ENCODE measurements at regions not wholly inside any gene's neighbourhood (a gene's known extent, or its start where the extent isn't known, plus 50 kb on each side); places are given as distances from the start of the nearest gene placed in this dataset.
"Not testable (repeated sequence)": the region's sequence is repeated elsewhere in the genome, so short reads cannot be mapped to it uniquely, and the experiment has no call there.

- Histone ChIP-seq H3K9me3 (ENCODE audit: control insufficient read depth in 2 of 3, low read length in 3 of 3) (peaks cover 0 to 3% (median 0%) of the 10 kb centered on the region in 3 experiments), H3K27me3 (ENCODE audit: control insufficient read depth in 2 of 2, insufficient read depth in 2 of 2, low read length in 2 of 2) (no peaks in the 10 kb centered on the region), H3K27ac (ENCODE audit: low read depth, low read length) (no peak overlapping the region), H3K4me3 (ENCODE audit: low read length) (no peak overlapping the region), H3K4me1 (ENCODE audit: control insufficient read depth in 2 of 2, insufficient read depth in 2 of 2, low read length in 2 of 2) (no peaks in the 10 kb centered on the region), H3K36me3 (ENCODE audit: control insufficient read depth in 2 of 3, insufficient read depth in 3 of 3, low read length in 3 of 3) (no peaks in the 10 kb centered on the region)
- POLR2A ChIA-PET, result no interaction called here
- CTCF ChIA-PET, result no interaction called here
- intact Hi-C loops (cut with micrococcal nuclease), result no loop called here
- DNase-seq (no peak), ATAC-seq (no peak)
- H3K27me3 Mint-ChIP-seq, result peaks cover 0 to 2% (median 0%) of the 10 kb centered on the region in 5 donors
- peaks cover 0 to 1% (median 0%) of the 10 kb centered on the region in 7 donors for H3K4me1 Mint-ChIP-seq
- H3K36me3 Mint-ChIP-seq, result no peaks in the 10 kb centered on the region
- no peak overlapping the region for H3K4me3 Mint-ChIP-seq
- no peak overlapping the region for H3K27ac Mint-ChIP-seq
- H3K9me3 Mint-ChIP-seq, result peaks cover 0 to 8% (median 3%) of the 10 kb centered on the region in 11 donors
These were observed 383.7 kb upstream of the PPP2R3A start for GRCh38 chr3:135581806-135582205.

- DNase-seq, result no peak
- Histone ChIP-seq H3K27me3 (ENCODE audit: control insufficient read depth in 2 of 2, insufficient read depth in 2 of 2, low read length in 2 of 2) (no peaks in the 10 kb centered on the region), H3K27ac (ENCODE audit: low read depth, low read length) (no peak overlapping the region), H3K4me3 (ENCODE audit: low read length) (no peak overlapping the region), H3K4me1 (ENCODE audit: control insufficient read depth in 2 of 2, insufficient read depth in 2 of 2, low read length in 2 of 2) (no peaks in the 10 kb centered on the region), H3K36me3 (ENCODE audit: control insufficient read depth in 2 of 3, insufficient read depth in 3 of 3, low read length in 3 of 3) (no peaks in the 10 kb centered on the region), H3K9me3 (ENCODE audit: control insufficient read depth in 2 of 3, low read length in 3 of 3) (peaks cover 0 to 3% (median 0%) of the 10 kb centered on the region in 3 experiments)
- POLR2A ChIA-PET, result no interaction called here
- H3K27me3 Mint-ChIP-seq, result no peaks in the 10 kb centered on the region
- peaks cover 0 to 8% (median 3%) of the 10 kb centered on the region in 11 donors for H3K9me3 Mint-ChIP-seq
- H3K4me1 Mint-ChIP-seq, result peaks cover 0 to 1% (median 0%) of the 10 kb centered on the region in 7 donors
- intact Hi-C loops (cut with micrococcal nuclease), result no loop called here
- no peak overlapping the region for H3K27ac Mint-ChIP-seq
- no peaks in the 10 kb centered on the region for H3K36me3 Mint-ChIP-seq
- CTCF ChIA-PET, result no interaction called here
- H3K4me3 Mint-ChIP-seq, result no peak overlapping the region
- no peak for ATAC-seq
These were observed 382.7 kb upstream of the PPP2R3A start for GRCh38 chr3:135582800-135583199.

- no peak overlapping the region for H3K27ac Mint-ChIP-seq
- no peak overlapping the region for H3K27ac ChIP-seq (ENCODE audit: low read depth, low read length)
- no peak overlapping the region for H3K4me3 ChIP-seq (ENCODE audit: low read length)
- ChIA-PET POLR2A (no interaction called here), CTCF (no interaction called here)
- no peaks in the 10 kb centered on the region for H3K9me3 ChIP-seq (ENCODE audit: control insufficient read depth in 2 of 3, low read length in 3 of 3)
- ATAC-seq (no peak), DNase-seq (no peak)
- H3K27me3 ChIP-seq (ENCODE audit: control insufficient read depth in 2 of 2, insufficient read depth in 2 of 2, low read length in 2 of 2), result no peaks in the 10 kb centered on the region
- H3K4me1 Mint-ChIP-seq, result no peaks in the 10 kb centered on the region
- no peaks in the 10 kb centered on the region for H3K4me1 ChIP-seq (ENCODE audit: control insufficient read depth in 2 of 2, insufficient read depth in 2 of 2, low read length in 2 of 2)
- peaks cover 2 to 25% (median 6%) of the 10 kb centered on the region in 11 donors for H3K9me3 Mint-ChIP-seq
- no peaks in the 10 kb centered on the region for H3K36me3 Mint-ChIP-seq
- H3K4me3 Mint-ChIP-seq, result no peak overlapping the region
- no peaks in the 10 kb centered on the region for H3K27me3 Mint-ChIP-seq
- intact Hi-C loops (cut with micrococcal nuclease), result no loop called here
- no peaks in the 10 kb centered on the region for H3K36me3 ChIP-seq (ENCODE audit: control insufficient read depth in 2 of 3, insufficient read depth in 3 of 3, low read length in 3 of 3)
These were observed 369.0 kb upstream of the PPP2R3A start for GRCh38 chr3:135596563-135596962.

- Histone ChIP-seq H3K9me3 (ENCODE audit: control insufficient read depth in 2 of 3, low read length in 3 of 3) (no peaks in the 10 kb centered on the region), H3K4me1 (ENCODE audit: control insufficient read depth in 2 of 2, insufficient read depth in 2 of 2, low read length in 2 of 2) (no peaks in the 10 kb centered on the region), H3K4me3 (ENCODE audit: low read length) (no peak overlapping the region), H3K27me3 (ENCODE audit: control insufficient read depth in 2 of 2, insufficient read depth in 2 of 2, low read length in 2 of 2) (no peaks in the 10 kb centered on the region), H3K27ac (ENCODE audit: low read depth, low read length) (no peak overlapping the region), H3K36me3 (ENCODE audit: control insufficient read depth in 2 of 3, insufficient read depth in 3 of 3, low read length in 3 of 3) (no peaks in the 10 kb centered on the region)
- ATAC-seq, result no peak
- Mint-ChIP-seq H3K4me1 (no peaks in the 10 kb centered on the region), H3K4me3 (no peak overlapping the region), H3K36me3 (no peaks in the 10 kb centered on the region), H3K27ac (no peak overlapping the region), H3K9me3 (peaks cover 0 to 17% (median 4%) of the 10 kb centered on the region in 11 donors), H3K27me3 (no peaks in the 10 kb centered on the region)
- no peak for DNase-seq
- POLR2A ChIA-PET, result no interaction called here
- intact Hi-C loops (cut with micrococcal nuclease), result no loop called here
- CTCF ChIA-PET, result no interaction called here
These were observed 367.7 kb upstream of the PPP2R3A start for GRCh38 chr3:135597855-135598254.

GRCh38 chr3:135598597-135598996 lies 366.9 kb upstream of the PPP2R3A start:
- Histone ChIP-seq H3K4me3 (ENCODE audit: low read length) (no peak overlapping the region), H3K4me1 (ENCODE audit: control insufficient read depth in 2 of 2, insufficient read depth in 2 of 2, low read length in 2 of 2) (no peaks in the 10 kb centered on the region), H3K27ac (ENCODE audit: low read depth, low read length) (no peak overlapping the region), H3K9me3 (ENCODE audit: control insufficient read depth in 2 of 3, low read length in 3 of 3) (no peaks in the 10 kb centered on the region), H3K27me3 (ENCODE audit: control insufficient read depth in 2 of 2, insufficient read depth in 2 of 2, low read length in 2 of 2) (no peaks in the 10 kb centered on the region), H3K36me3 (ENCODE audit: control insufficient read depth in 2 of 3, insufficient read depth in 3 of 3, low read length in 3 of 3) (no peaks in the 10 kb centered on the region)
- no peaks in the 10 kb centered on the region for H3K36me3 Mint-ChIP-seq
- no peaks in the 10 kb centered on the region for H3K27me3 Mint-ChIP-seq
- no peak for DNase-seq
- no peak overlapping the region for H3K4me3 Mint-ChIP-seq
- intact Hi-C loops (cut with micrococcal nuclease), result no loop called here
- no peak for ATAC-seq
- ChIA-PET POLR2A (no interaction called here), CTCF (no interaction called here)
- peaks cover 0 to 17% (median 0%) of the 10 kb centered on the region in 11 donors for H3K9me3 Mint-ChIP-seq
- H3K4me1 Mint-ChIP-seq, result no peaks in the 10 kb centered on the region
- no peak overlapping the region for H3K27ac Mint-ChIP-seq

GRCh38 chr3:135604512-135604911 lies 361.0 kb upstream of the PPP2R3A start:
- intact Hi-C loops (cut with micrococcal nuclease); H3K9me3 ChIP-seq (ENCODE audit: control insufficient read depth in 2 of 3, low read length in 3 of 3); H3K27me3 Mint-ChIP-seq; H3K36me3 ChIP-seq (ENCODE audit: control insufficient read depth in 2 of 3, insufficient read depth in 3 of 3, low read length in 3 of 3); POLR2A ChIA-PET; CTCF ChIA-PET; ATAC-seq; H3K27ac ChIP-seq (ENCODE audit: low read depth, low read length); H3K36me3 Mint-ChIP-seq; H3K27me3 ChIP-seq (ENCODE audit: control insufficient read depth in 2 of 2, insufficient read depth in 2 of 2, low read length in 2 of 2); H3K4me1 Mint-ChIP-seq; H3K4me3 ChIP-seq (ENCODE audit: low read length); H3K27ac Mint-ChIP-seq; DNase-seq; H3K4me1 ChIP-seq (ENCODE audit: control insufficient read depth in 2 of 2, insufficient read depth in 2 of 2, low read length in 2 of 2); H3K4me3 Mint-ChIP-seq: not testable (repeated sequence)
- H3K9me3 Mint-ChIP-seq, result peaks cover 0 to 19% (median 5%) of the 10 kb centered on the region in 11 donors

- Histone ChIP-seq H3K4me3 (ENCODE audit: low read length) (no peak overlapping the region), H3K27ac (ENCODE audit: low read depth, low read length) (no peak overlapping the region), H3K9me3 (ENCODE audit: control insufficient read depth in 2 of 3, low read length in 3 of 3) (no peaks in the 10 kb centered on the region), H3K27me3 (ENCODE audit: control insufficient read depth in 2 of 2, insufficient read depth in 2 of 2, low read length in 2 of 2) (no peaks in the 10 kb centered on the region), H3K4me1 (ENCODE audit: control insufficient read depth in 2 of 2, insufficient read depth in 2 of 2, low read length in 2 of 2) (no peaks in the 10 kb centered on the region), H3K36me3 (ENCODE audit: control insufficient read depth in 2 of 3, insufficient read depth in 3 of 3, low read length in 3 of 3) (no peaks in the 10 kb centered on the region)
- Mint-ChIP-seq H3K4me3 (no peak overlapping the region), H3K27me3 (no peaks in the 10 kb centered on the region), H3K9me3 (peaks cover 0 to 7% (median 0%) of the 10 kb centered on the region in 11 donors), H3K27ac (no peak overlapping the region), H3K36me3 (no peaks in the 10 kb centered on the region), H3K4me1 (no peaks in the 10 kb centered on the region)
- no peak for DNase-seq
- intact Hi-C loops (cut with micrococcal nuclease), result no loop called here
- ChIA-PET CTCF (no interaction called here), POLR2A (no interaction called here)
- no peak for ATAC-seq
These were observed 347.4 kb upstream of the PPP2R3A start for GRCh38 chr3:135618123-135618522.

All from naive thymus-derived CD4-positive, alpha-beta T cell (primary cell).